K562 (cell line): ENCODE measurements at regions not wholly inside any gene's neighbourhood (a gene's known extent, or its start where the extent isn't known, plus 50 kb on each side); places are given as distances from the start of the nearest gene placed in this dataset.

ENCODE experiments used
- ATAC-seq: fragments of 200-7000 bp; cut with Tn5 transposase; 3 replicates; pipeline ENCODE4 v1.9.1; 2020; ENCODE audit warnings: moderate library complexity
- BruUV-seq: library from RNA; stranded (reverse); fragments of 400-500 nt; replicated peaks from 2 replicates; lab custom pipeline; 2021; lab: Mats Ljungman, UMichigan
- CTCF ChIA-PET: fragments of 300-600 bp; formaldehyde crosslinking; extraction: SDS; loops from one replicate; lab custom pipeline; 2021; ENCODE audit warnings: low intra/inter-chr PET ratio; lab: Yijun Ruan, JAX
- POLR2A ChIA-PET: fragments of 300-600, 350-650 bp; sonication (Branson Sonifier 250); formaldehyde crosslinking; extraction: SDS; loops from one replicate; lab custom pipeline; 2021; ENCODE audit warnings: antibody characterized with exemption, inconsistent platforms; lab: Yijun Ruan, JAX
- DNase-seq, 4 experiments: peaks; one replicate each; pipeline versions ENCODE4 v3.0.0 to v3.0.0-alpha.2; 2011 to 2018; ENCODE audit warnings: low spot score in 3 of 4, mixed read lengths in 3 of 4; ENCODE audit errors: extremely low read depth in 1 of 4
- FAIRE-seq: peaks from 2 replicates; lab custom pipeline; 2011; peaks lifted over from hg19 to GRCh38; lab: Jason Lieb, UNC
- H2AFZ ChIP-seq: 2 replicates; pipeline ENCODE4 v1.6.0; 2011; ENCODE audit warnings: low read depth, low read length, control low read depth, inconsistent platforms
- H3K27ac ChIP-seq: fragments of 200-600 bp; 3 replicates; pipeline ENCODE4 v1.8.0; 2011; ENCODE audit warnings: low read depth, mild to moderate bottlenecking, control low read depth, inconsistent platforms, low read length, moderate library complexity, mixed read lengths; ENCODE audit errors: extremely low read depth
- H3K27me3 ChIP-seq, 2 experiments: fragments of 300-600 bp in 1 of 2; 2 replicates in 1 of 2; 3 replicates in 1 of 2; pipeline versions ENCODE4 v1.6.0 to v1.8.0; 2011; ENCODE audit warnings: inconsistent platforms in 2 of 2, low read length in 2 of 2, mild to moderate bottlenecking in 1 of 2, mixed read lengths in 1 of 2, moderate library complexity in 1 of 2; ENCODE audit not compliant: control insufficient read depth in 2 of 2, insufficient read depth in 2 of 2
- H3K36me3 ChIP-seq: fragments of 300-600 bp; 3 replicates; pipeline ENCODE4 v1.8.0; 2011; ENCODE audit warnings: mild to moderate bottlenecking, low read length, inconsistent platforms; ENCODE audit not compliant: control insufficient read depth, insufficient read depth
- H3K4me1 ChIP-seq, 2 experiments: fragments of 200-600 bp in 1 of 2; replicated peaks in 1 of 2; 2 replicates in 1 of 2; 3 replicates in 1 of 2; pipeline versions ENCODE4 v1.5.1 to v1.8.0; 2011; ENCODE audit warnings: inconsistent platforms in 2 of 2, low read length in 2 of 2, mild to moderate bottlenecking in 1 of 2, mixed read lengths in 1 of 2, moderate library complexity in 1 of 2; ENCODE audit not compliant: control insufficient read depth in 2 of 2, insufficient read depth in 2 of 2
- H3K4me2 ChIP-seq: 2 replicates; pipeline ENCODE4 v1.6.1; 2011; ENCODE audit warnings: low read length, control low read depth, inconsistent platforms, mixed read lengths; ENCODE audit not compliant: insufficient read depth
- H3K4me3 ChIP-seq: fragments of 200-600 bp; sonication (generic), shearing (Covaris generic); 2 replicates; pipeline ENCODE4 v1.5.1; 2016; ENCODE audit warnings: control low read depth, inconsistent platforms
- H3K79me2 ChIP-seq: fragments of 200-600 bp; 3 replicates; pipeline ENCODE4 v1.8.0; 2011; ENCODE audit warnings: low read length, inconsistent platforms; ENCODE audit not compliant: control insufficient read depth, insufficient read depth
- H3K9ac ChIP-seq, 2 experiments: 2 replicates each; pipeline versions ENCODE4 v1.6.0 to v1.6.1; 2011; ENCODE audit warnings: low read depth in 2 of 2, low read length in 2 of 2, control low read depth in 1 of 2, inconsistent platforms in 1 of 2, mild to moderate bottlenecking in 1 of 2, mixed read lengths in 1 of 2; ENCODE audit not compliant: insufficient read depth in 1 of 2
- H3K9me1 ChIP-seq: one replicate; pipeline ENCODE4 v1.6.0; 2011; ENCODE audit warnings: inconsistent platforms, mild to moderate bottlenecking, low read length, moderate library complexity; ENCODE audit not compliant: control insufficient read depth, insufficient read depth
- H3K9me3 ChIP-seq: replicated peaks from 2 replicates; pipeline ENCODE4 v1.5.1; 2011; ENCODE audit warnings: low read depth, low read length, inconsistent platforms; ENCODE audit not compliant: control insufficient read depth, insufficient read depth
- H4K20me1 ChIP-seq: replicated peaks from 2 replicates; pipeline ENCODE4 v1.6.1; 2011; ENCODE audit warnings: low read length, inconsistent platforms, mixed read lengths; ENCODE audit not compliant: control insufficient read depth, insufficient read depth
- CBX8 ChIP-seq: fragments of 200-600 bp; sonication (generic); IDR thresholded peaks from 2 replicates; pipeline ENCODE4 v1.6.1; 2012; ENCODE audit warnings: borderline replicate concordance, mixed run types, low read depth, mild to moderate bottlenecking, moderate library complexity, mixed read lengths, low read length, control low read depth, inconsistent platforms; ENCODE audit not compliant: poor library complexity, severe bottlenecking; ENCODE audit errors: extremely low read depth
- COPS2 ChIP-seq: fragments of 450-650 bp; conservative IDR thresholded peaks from 2 replicates; pipeline ENCODE4 v1.6.1; 2016; ENCODE audit warnings: mild to moderate bottlenecking, moderate library complexity
- EWSR1 ChIP-seq: fragments of 450-650 bp; IDR thresholded peaks from 2 replicates; pipeline ENCODE4 v1.6.1; 2018; ENCODE audit warnings: borderline replicate concordance, mild to moderate bottlenecking, low read depth, moderate library complexity; ENCODE audit not compliant: partially characterized antibody
- HDAC6 ChIP-seq: IDR thresholded peaks from 2 replicates; pipeline ENCODE4 v1.6.1; 2012; ENCODE audit warnings: low read depth, mild to moderate bottlenecking, control low read depth, inconsistent platforms, low read length, moderate library complexity
- NBN ChIP-seq: fragments of 450-650 bp; IDR thresholded peaks from 2 replicates; pipeline ENCODE4 v1.6.1; 2016; ENCODE audit warnings: low read depth, mild to moderate bottlenecking
- NRF1 ChIP-seq, 2 experiments: fragments of 450-650 bp; IDR thresholded peaks in 1 of 2; conservative IDR thresholded peaks in 1 of 2; 2 replicates each; pipeline ENCODE4 v1.6.1; 2014; ENCODE audit warnings: mild to moderate bottlenecking in 2 of 2
- POLR2A ChIP-seq: fragments of 450-650 bp; conservative IDR thresholded peaks from 2 replicates; pipeline ENCODE4 v1.6.1; 2016
- POLR2G ChIP-seq: fragments of 200-400 bp; formaldehyde crosslinking; IDR thresholded peaks from 2 replicates; pipeline ENCODE4 v1.6.1; 2017; ENCODE audit warnings: low read depth, mild to moderate bottlenecking, antibody characterized with exemption, low read length, moderate library complexity
- SAFB ChIP-seq: fragments of 200-400 bp; formaldehyde crosslinking; IDR thresholded peaks from 2 replicates; pipeline ENCODE4 v1.6.1; 2017; ENCODE audit warnings: low read depth, low read length, borderline replicate concordance
- SRSF7 ChIP-seq: fragments of 200-400 bp; formaldehyde crosslinking; optimal IDR thresholded peaks from 2 replicates; pipeline ENCODE3; 2017; ENCODE audit warnings: mild to moderate bottlenecking, low read depth, low read length
- WHSC1 ChIP-seq: IDR thresholded peaks from one replicate; pipeline ENCODE4 v1.6.1; 2012; ENCODE audit warnings: low read length, control low read depth, inconsistent platforms
- ZNF644 ChIP-seq: fragments of 200-800 bp; sonication (Bioruptor generic); IDR thresholded peaks from 2 replicates; pipeline ENCODE4 v1.6.1; 2016; ENCODE audit warnings: low read depth, missing genetic modification characterization, missing compliant biosample characterization
- ZNF766 ChIP-seq: fragments of 200-800 bp; sonication (Bioruptor generic); conservative IDR thresholded peaks from 2 replicates; pipeline ENCODE4 v1.6.1; 2016; ENCODE audit warnings: missing genetic modification characterization, missing compliant biosample characterization
- WGBS: fragments of 100-300 bp; shearing (Covaris generic); methylation state at CpG from one replicate; pipeline ENCODE4 v1.1.6; 2016; ENCODE audit warnings: low coverage, mixed read lengths; ENCODE audit not compliant: insufficient coverage; ENCODE audit errors: missing lambda C conversion rate; 5-methylcytosine and 5-hydroxymethylcytosine counted together
- in situ Hi-C: fragments of 300-500 bp; cut with MboI; formaldehyde crosslinking; loops from 4 replicates; pipeline ENCODE4 v1.15.0; 2018; ENCODE audit warnings: inconsistent platforms, mixed read lengths
- intact Hi-C: fragments of 100-400 bp; cut with micrococcal nuclease; formaldehyde crosslinking; loops from 2 replicates; pipeline ENCODE4 v1.14.2; 2022
- TF ChIP-seq, protein P1 (sequence below): sonication (generic); formaldehyde crosslinking; IDR thresholded peaks from 2 replicates; pipeline ENCODE4 v1.8.0; 2023; ENCODE audit warnings: mild to moderate bottlenecking, missing genetic modification reagents
- TF ChIP-seq, protein P2 (sequence below): sonication (generic); formaldehyde crosslinking; IDR thresholded peaks from 2 replicates; pipeline ENCODE4 v1.8.0; 2022; ENCODE audit warnings: missing genetic modification reagents, mild to moderate bottlenecking, moderate library complexity, borderline replicate concordance
- TF ChIP-seq, protein P3 (sequence below): fragments of 450-650 bp; IDR thresholded peaks from 2 replicates; pipeline ENCODE4 v1.6.1; 2014; ENCODE audit warnings: low read depth, mild to moderate bottlenecking, moderate library complexity, borderline replicate concordance

DNA sequence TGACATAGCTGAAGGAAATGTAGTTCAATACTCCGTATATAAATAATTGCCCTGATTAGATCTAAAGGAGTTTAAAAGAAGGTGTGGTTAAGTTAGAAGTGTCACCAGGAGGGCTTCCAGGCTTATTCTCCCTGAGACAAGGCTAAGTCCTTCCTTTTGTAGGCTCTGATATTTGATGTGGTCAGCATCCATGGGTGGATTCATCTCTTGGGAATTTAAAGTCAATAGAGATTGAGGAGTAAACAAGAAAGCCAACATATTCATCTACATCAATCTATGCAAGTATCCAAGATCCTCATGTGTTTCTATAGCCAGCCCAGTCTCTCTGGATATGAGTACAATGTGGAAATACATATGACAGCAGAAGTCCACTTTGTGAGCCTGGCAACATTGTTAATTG lies 76.8 kb downstream of the KCTD12 start (continued):
- TF ChIP-seq, protein P1, sequence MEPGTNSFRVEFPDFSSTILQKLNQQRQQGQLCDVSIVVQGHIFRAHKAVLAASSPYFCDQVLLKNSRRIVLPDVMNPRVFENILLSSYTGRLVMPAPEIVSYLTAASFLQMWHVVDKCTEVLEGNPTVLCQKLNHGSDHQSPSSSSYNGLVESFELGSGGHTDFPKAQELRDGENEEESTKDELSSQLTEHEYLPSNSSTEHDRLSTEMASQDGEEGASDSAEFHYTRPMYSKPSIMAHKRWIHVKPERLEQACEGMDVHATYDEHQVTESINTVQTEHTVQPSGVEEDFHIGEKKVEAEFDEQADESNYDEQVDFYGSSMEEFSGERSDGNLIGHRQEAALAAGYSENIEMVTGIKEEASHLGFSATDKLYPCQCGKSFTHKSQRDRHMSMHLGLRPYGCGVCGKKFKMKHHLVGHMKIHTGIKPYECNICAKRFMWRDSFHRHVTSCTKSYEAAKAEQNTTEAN (CRISPR knock-in tag) = no peak
- TF ChIP-seq ZNF644 (tag) (no peak), ZNF766 (CRISPR knock-in tag) (no peak), SAFB (no peak), NBN (no peak)

DNA sequence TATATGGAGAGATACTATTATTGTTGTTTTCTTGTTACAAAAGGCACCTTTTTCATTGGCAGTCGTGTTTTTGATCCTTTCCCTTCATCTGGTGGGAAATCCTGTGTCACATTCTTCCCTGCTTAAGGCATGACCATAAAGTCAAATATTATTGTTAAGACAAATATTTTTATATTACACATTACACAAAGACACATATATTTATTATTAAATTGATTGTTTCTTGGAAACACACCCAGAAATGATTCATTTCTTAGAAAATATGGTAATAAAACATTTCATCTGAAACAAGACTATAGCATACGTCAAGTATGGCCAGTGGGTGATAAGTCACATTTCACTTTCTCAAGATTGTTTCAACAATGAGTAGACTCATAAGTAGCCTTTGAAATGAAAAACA lies 77.3 kb downstream of the KCTD12 start:
- no peaks in the 10 kb centered on the region for H4K20me1 ChIP-seq
- H3K9ac ChIP-seq = no peak overlapping the region
- no peak overlapping the region for H3K4me3 ChIP-seq
- no peak overlapping the region for H3K4me2 ChIP-seq
- POLR2A ChIA-PET = no interaction called here
- BruUV-seq = no TSS peak
- no peak for TF ChIP-seq SRSF7
- no peak for TF ChIP-seq POLR2G
- TF ChIP-seq CBX8 = no peak
- TF ChIP-seq COPS2 = no peak
- TF ChIP-seq WHSC1 = no peak
- TF ChIP-seq, protein P2, sequence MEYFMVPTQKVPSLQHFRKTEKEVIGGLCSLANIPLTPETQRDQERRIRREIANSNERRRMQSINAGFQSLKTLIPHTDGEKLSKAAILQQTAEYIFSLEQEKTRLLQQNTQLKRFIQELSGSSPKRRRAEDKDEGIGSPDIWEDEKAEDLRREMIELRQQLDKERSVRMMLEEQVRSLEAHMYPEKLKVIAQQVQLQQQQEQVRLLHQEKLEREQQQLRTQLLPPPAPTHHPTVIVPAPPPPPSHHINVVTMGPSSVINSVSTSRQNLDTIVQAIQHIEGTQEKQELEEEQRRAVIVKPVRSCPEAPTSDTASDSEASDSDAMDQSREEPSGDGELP (CRISPR knock-in tag) = no peak
- TF ChIP-seq, protein P3, sequence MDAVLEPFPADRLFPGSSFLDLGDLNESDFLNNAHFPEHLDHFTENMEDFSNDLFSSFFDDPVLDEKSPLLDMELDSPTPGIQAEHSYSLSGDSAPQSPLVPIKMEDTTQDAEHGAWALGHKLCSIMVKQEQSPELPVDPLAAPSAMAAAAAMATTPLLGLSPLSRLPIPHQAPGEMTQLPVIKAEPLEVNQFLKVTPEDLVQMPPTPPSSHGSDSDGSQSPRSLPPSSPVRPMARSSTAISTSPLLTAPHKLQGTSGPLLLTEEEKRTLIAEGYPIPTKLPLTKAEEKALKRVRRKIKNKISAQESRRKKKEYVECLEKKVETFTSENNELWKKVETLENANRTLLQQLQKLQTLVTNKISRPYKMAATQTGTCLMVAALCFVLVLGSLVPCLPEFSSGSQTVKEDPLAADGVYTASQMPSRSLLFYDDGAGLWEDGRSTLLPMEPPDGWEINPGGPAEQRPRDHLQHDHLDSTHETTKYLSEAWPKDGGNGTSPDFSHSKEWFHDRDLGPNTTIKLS = no peak
- no peak for TF ChIP-seq NRF1 (conservative IDR thresholded peaks at IDR 0.05 in 1 of 2, IDR thresholded peaks at IDR 0.05 in 1 of 2)
- no peak for TF ChIP-seq POLR2A
- no peak for TF ChIP-seq HDAC6
- TF ChIP-seq EWSR1 = no peak
- ATAC-seq = no peak
- DNase-seq = no peak
- WGBS = 3% methylated on average over 2 of the region's 2 CpGs
- intact Hi-C loops (no loop called here), in situ Hi-C loops (no loop called here)
- H3K4me1 ChIP-seq = no peaks in the 10 kb centered on the region
- H3K36me3 ChIP-seq = no peaks in the 10 kb centered on the region
- CTCF ChIA-PET = no interaction called here
- H3K9me3 ChIP-seq = no peaks in the 10 kb centered on the region
- no peaks in the 10 kb centered on the region for H3K9me1 ChIP-seq
- no peak overlapping the region for H2AFZ ChIP-seq
- no peak for FAIRE-seq
- no peak overlapping the region for H3K27ac ChIP-seq
- no peaks in the 10 kb centered on the region for H3K27me3 ChIP-seq
- H3K79me2 ChIP-seq = no peaks in the 10 kb centered on the region
